HepG2 (cell line): ENCODE measurements at regions not wholly inside any gene's neighbourhood (a gene's known extent, or its start where the extent isn't known, plus 50 kb on each side); places are given as distances from the start of the nearest gene placed in this dataset.
A peak's percentile ranks its signal among the peaks of the same experiment; 100 is the strongest.

Experiments used
- ATAC-seq: fragments of 200-7000 bp; cut with Tn5 transposase; 3 replicates; pipeline ENCODE4 v1.9.1; 2020; ENCODE audit warnings: mild to moderate bottlenecking, moderate library complexity
- BruUV-seq: library from RNA; stranded (reverse); fragments of 400-500 nt; replicated peaks from 2 replicates; lab custom pipeline; 2021; lab: Mats Ljungman, UMichigan
- CTCF ChIA-PET: fragments of 300-600 bp; formaldehyde crosslinking; extraction: SDS; loops from one replicate; lab custom pipeline; 2021; ENCODE audit warnings: low total read pairs, inconsistent platforms, low intra/inter-chr PET ratio; lab: Yijun Ruan, JAX
- POLR2A ChIA-PET: fragments of 350-600 bp; sonication (Branson Sonifier 250); formaldehyde crosslinking; loops from one replicate; lab custom pipeline; 2020; ENCODE audit warnings: antibody characterized with exemption, inconsistent platforms; lab: Yijun Ruan, JAX
- DNase-seq: peaks from one replicate; pipeline ENCODE4 v3.0.0-alpha.2; 2015; ENCODE audit warnings: low spot score
- FAIRE-seq: peaks from 3 replicates; lab custom pipeline; 2011; peaks lifted over from hg19 to GRCh38; lab: Jason Lieb, UNC
- H2AFZ ChIP-seq: one replicate; pipeline ENCODE4 v1.6.1; 2011; ENCODE audit warnings: low read length, inconsistent platforms
- H3K27ac ChIP-seq: fragments of 300-600 bp; 3 replicates; pipeline ENCODE4 v1.8.0; 2011; ENCODE audit warnings: mixed run types, mild to moderate bottlenecking, mixed read lengths, low read length, inconsistent platforms; ENCODE audit not compliant: insufficient read depth; ENCODE audit errors: extremely low read length
- H3K27me3 ChIP-seq, 2 experiments: fragments of 200-600 bp in 1 of 2; 2 replicates in 1 of 2; 3 replicates in 1 of 2; pipeline versions ENCODE4 v1.6.0 to v1.8.0; 2011; ENCODE audit warnings: low read length in 2 of 2, mild to moderate bottlenecking in 2 of 2, moderate library complexity in 2 of 2, inconsistent platforms in 1 of 2; ENCODE audit not compliant: insufficient read depth in 2 of 2, control insufficient read depth in 1 of 2
- H3K36me3 ChIP-seq, 2 experiments: fragments of 200-600 bp in 1 of 2; replicated peaks in 1 of 2; 2 replicates in 1 of 2; 3 replicates in 1 of 2; pipeline versions ENCODE4 v1.5.1 to v1.8.0; 2011; ENCODE audit warnings: low read length in 2 of 2, inconsistent platforms in 1 of 2; ENCODE audit not compliant: insufficient read depth in 2 of 2, control insufficient read depth in 1 of 2
- H3K4me1 ChIP-seq: 2 replicates; pipeline ENCODE4 v1.5.1; 2012; ENCODE audit warnings: low read length, inconsistent platforms; ENCODE audit not compliant: insufficient read depth
- H3K4me2 ChIP-seq: 2 replicates; pipeline ENCODE4 v1.6.0; 2011; ENCODE audit warnings: low read depth, low read length, inconsistent platforms
- H3K4me3 ChIP-seq, 3 experiments: fragments of 200-600 bp in 1 of 3; sonication (generic), shearing (Covaris generic) in 1 of 3; replicated peaks in 1 of 3; 2 replicates each; pipeline ENCODE4 v1.5.1; 2011 to 2016; ENCODE audit warnings: low read length in 3 of 3, inconsistent platforms in 2 of 3, low read depth in 2 of 3, mild to moderate bottlenecking in 2 of 3, control low read depth in 1 of 3, mixed read lengths in 1 of 3; ENCODE audit not compliant: insufficient read depth in 1 of 3
- H3K79me2 ChIP-seq: one replicate; pipeline ENCODE4 v1.6.1; 2011; ENCODE audit warnings: low read length, inconsistent platforms; ENCODE audit not compliant: insufficient read depth
- H3K9ac ChIP-seq: 2 replicates; pipeline ENCODE4 v1.6.0; 2011; ENCODE audit warnings: mild to moderate bottlenecking, low read depth, low read length, inconsistent platforms; ENCODE audit not compliant: insufficient read depth
- H3K9me3 ChIP-seq: 2 replicates; pipeline ENCODE4 v1.5.1; 2012; ENCODE audit warnings: mild to moderate bottlenecking, low read length
- H4K20me1 ChIP-seq: 2 replicates; pipeline ENCODE4 v1.6.0; 2011; ENCODE audit warnings: inconsistent platforms, mild to moderate bottlenecking, low read length, moderate library complexity; ENCODE audit not compliant: insufficient read depth
- ATF7 ChIP-seq, 2 experiments: fragments of 450-650 bp in 1 of 2; sonication (generic) in 1 of 2; formaldehyde crosslinking in 1 of 2; IDR thresholded peaks; 2 replicates each; pipeline versions ENCODE4 v1.4.0 to v1.6.1; 2016 to 2020; ENCODE audit warnings: antibody characterized with exemption in 1 of 2, mild to moderate bottlenecking in 1 of 2, missing genetic modification reagents in 1 of 2
- EEA1 ChIP-seq: sonication (generic); formaldehyde crosslinking; IDR thresholded peaks from 2 replicates; pipeline ENCODE4 v1.5.1; 2020; ENCODE audit warnings: mild to moderate bottlenecking, missing genetic modification reagents, borderline replicate concordance
- HOXD1 ChIP-seq: sonication (generic); formaldehyde crosslinking; IDR thresholded peaks from 2 replicates; pipeline ENCODE4 v1.5.0; 2020; ENCODE audit warnings: missing genetic modification reagents
- JUNB ChIP-seq: sonication (generic); formaldehyde crosslinking; IDR thresholded peaks from 2 replicates; pipeline ENCODE4 v1.8.0; 2022; ENCODE audit warnings: missing genetic modification reagents, mild to moderate bottlenecking, borderline replicate concordance
- POLR2AphosphoS2 ChIP-seq: IDR thresholded peaks from 2 replicates; pipeline ENCODE4 v1.6.1; 2011; ENCODE audit warnings: low read depth, low read length, improper control_type of control experiment
- SMAD9 ChIP-seq: sonication (generic); formaldehyde crosslinking; IDR thresholded peaks from 2 replicates; pipeline ENCODE4 v1.5.1; 2020; ENCODE audit warnings: mild to moderate bottlenecking, missing genetic modification reagents
- THYN1 ChIP-seq: sonication (generic); formaldehyde crosslinking; IDR thresholded peaks from 2 replicates; pipeline ENCODE4 v1.8.1; 2023; ENCODE audit warnings: low read depth, mild to moderate bottlenecking, moderate library complexity, missing genetic modification reagents, borderline replicate concordance
- ZMYM3 ChIP-seq: sonication (generic); formaldehyde crosslinking; IDR thresholded peaks from 2 replicates; pipeline ENCODE4 v1.5.1; 2020; ENCODE audit warnings: mild to moderate bottlenecking, missing genetic modification reagents
- ZNF562 ChIP-seq: sonication (generic); formaldehyde crosslinking; IDR thresholded peaks from 2 replicates; pipeline ENCODE4 v1.8.0; 2022; ENCODE audit warnings: missing genetic modification reagents, borderline replicate concordance
- ZNF614 ChIP-seq: IDR thresholded peaks from 2 replicates; pipeline ENCODE4 v1.6.1; 2018; ENCODE audit warnings: missing biosample characterization, missing genetic modification reagents, inconsistent platforms, borderline replicate concordance
- ZNF674 ChIP-seq: sonication (generic); formaldehyde crosslinking; IDR thresholded peaks from 2 replicates; pipeline ENCODE4 v1.5.0; 2020; ENCODE audit warnings: low read depth, mild to moderate bottlenecking, missing genetic modification reagents
- ZNF781 ChIP-seq: sonication (generic); formaldehyde crosslinking; IDR thresholded peaks from 2 replicates; pipeline ENCODE4 v1.5.1; 2020; ENCODE audit warnings: borderline replicate concordance, mild to moderate bottlenecking, missing genetic modification reagents; ENCODE audit errors: not compliant biosample characterization
- WGBS: methylation state at CpG from one replicate; pipeline ENCODE4 v1.1.6; 2017; ENCODE audit warnings: low lambda C conversion rate; 5-methylcytosine and 5-hydroxymethylcytosine counted together
- in situ Hi-C: cut with HindIII; loops from 2 replicates; pipeline ENCODE4 v1.10.0; 2017; ENCODE audit warnings: low pct_unique_long_range_greater_than_20kb; ENCODE audit not compliant: extremely low pct_ligation_motif_present
- intact Hi-C: fragments of 100-400 bp; cut with micrococcal nuclease; formaldehyde crosslinking; loops from one replicate; pipeline ENCODE4 v1.10.0; 2022; ENCODE audit not compliant: unreplicated experiment
- TF ChIP-seq, protein P1 (sequence below): sonication (generic); formaldehyde crosslinking; IDR thresholded peaks from 2 replicates; pipeline ENCODE4 v1.8.1; 2023; ENCODE audit warnings: missing genetic modification reagents, inconsistent platforms, borderline replicate concordance

DNA sequence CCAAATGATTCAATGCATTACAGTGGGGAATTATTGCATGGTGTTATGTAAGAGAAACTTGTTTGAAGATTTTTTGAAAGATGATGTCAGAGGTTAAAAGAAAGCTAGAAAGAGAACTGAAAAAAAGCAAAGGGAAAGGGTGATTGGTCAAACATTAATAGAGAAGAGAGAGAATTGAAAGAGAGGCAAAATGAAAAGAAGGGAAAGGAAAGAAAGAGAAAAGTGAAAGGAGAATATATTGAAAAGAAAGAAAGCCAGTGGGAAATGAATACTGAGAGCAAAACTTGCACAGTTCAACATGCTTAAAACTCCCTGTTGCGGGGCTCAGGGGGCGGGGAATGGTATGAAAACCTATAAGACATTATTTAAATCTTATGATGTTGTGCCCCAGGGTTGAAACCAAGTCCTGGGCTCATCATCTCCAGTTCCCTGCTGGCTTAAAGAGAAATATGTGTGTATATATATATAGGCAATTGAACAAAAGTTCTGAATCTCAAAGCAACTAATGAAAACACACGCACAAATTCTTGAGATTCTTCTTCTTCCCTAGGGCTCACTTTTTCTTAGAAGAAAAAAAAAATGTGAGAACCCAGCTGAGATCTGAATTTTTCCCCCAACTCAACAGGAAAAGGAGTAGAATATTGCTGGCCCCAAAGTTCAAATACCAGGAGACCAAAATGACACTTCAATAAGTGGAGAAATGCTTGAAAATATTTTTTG, 2045.9 kb upstream of the CELF4 start:
- H3K27ac ChIP-seq, result no peak overlapping the region
- POLR2A ChIA-PET, result no interaction called here
- BruUV-seq, result no TSS peak

DNA sequence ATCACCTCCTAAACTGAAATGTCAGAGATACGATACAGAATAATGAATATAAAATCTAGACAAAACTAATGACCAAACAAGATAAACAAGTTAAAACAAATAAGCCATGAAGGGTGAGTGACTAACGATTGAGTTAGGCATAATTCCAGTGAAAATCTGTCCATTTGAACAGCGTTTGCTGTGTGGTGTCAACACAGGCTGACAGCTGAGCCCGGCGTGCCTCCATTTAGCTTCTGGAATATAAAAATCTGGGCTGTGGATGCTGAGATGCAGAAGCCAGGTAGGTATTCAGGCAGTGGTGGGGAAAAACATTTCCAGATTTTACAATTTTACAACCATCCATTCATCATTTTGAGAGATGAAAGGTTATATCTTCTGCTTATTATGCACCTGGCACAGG, 2041.4 kb upstream of the CELF4 start:
- Histone ChIP-seq H3K4me3 (no peak overlapping the region), H3K4me2 (no peak overlapping the region), H3K36me3 (no peaks in the 10 kb centered on the region), H4K20me1 (no peaks in the 10 kb centered on the region), H3K4me1 (peaks cover 6% of the 10 kb centered on the region; the same call in 1 of the 2 replicates), H3K9ac (no peak overlapping the region), H3K9me3 (no peaks in the 10 kb centered on the region), H3K27me3 (no peaks in the 10 kb centered on the region), H3K27ac (no peak overlapping the region), H2AFZ (no peak overlapping the region), H3K79me2 (no peaks in the 10 kb centered on the region)
- no peak for ATAC-seq
- DNase-seq, result no peak
- no peak for FAIRE-seq
- in situ Hi-C loops (no loop called here), intact Hi-C loops (no loop called here)
- ChIA-PET POLR2A (no interaction called here), CTCF (no interaction called here)
- TF ChIP-seq ZNF674 (CRISPR knock-in tag), result no peak
- TF ChIP-seq ZNF562, result no peak
- TF ChIP-seq SMAD9 (CRISPR knock-in tag), result no peak
- no peak for TF ChIP-seq THYN1 (CRISPR knock-in tag)
- TF ChIP-seq JUNB (CRISPR knock-in tag), result no peak
- TF ChIP-seq ZMYM3 (CRISPR knock-in tag), result no peak
- TF ChIP-seq, protein P1, sequence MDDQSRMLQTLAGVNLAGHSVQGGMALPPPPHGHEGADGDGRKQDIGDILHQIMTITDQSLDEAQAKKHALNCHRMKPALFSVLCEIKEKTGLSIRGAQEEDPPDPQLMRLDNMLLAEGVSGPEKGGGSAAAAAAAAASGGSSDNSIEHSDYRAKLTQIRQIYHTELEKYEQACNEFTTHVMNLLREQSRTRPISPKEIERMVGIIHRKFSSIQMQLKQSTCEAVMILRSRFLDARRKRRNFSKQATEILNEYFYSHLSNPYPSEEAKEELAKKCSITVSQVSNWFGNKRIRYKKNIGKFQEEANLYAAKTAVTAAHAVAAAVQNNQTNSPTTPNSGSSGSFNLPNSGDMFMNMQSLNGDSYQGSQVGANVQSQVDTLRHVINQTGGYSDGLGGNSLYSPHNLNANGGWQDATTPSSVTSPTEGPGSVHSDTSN (CRISPR knock-in tag), result no peak
- no peak for TF ChIP-seq EEA1 (CRISPR knock-in tag)
- no peak for TF ChIP-seq ZNF781
- no peak for TF ChIP-seq HOXD1
- no peak for TF ChIP-seq POLR2AphosphoS2
- no TSS peak for BruUV-seq
- 96% methylated on average over 5 of the region's 5 CpGs for whole genome bisulfite sequencing

More for the DNA sequence above, 2045.9 kb upstream of the CELF4 start:
- in situ Hi-C loops (no loop called here), intact Hi-C loops (no loop called here)
- Histone ChIP-seq H3K27me3 (no peaks in the 10 kb centered on the region), H3K4me1 (peaks cover 6% of the 10 kb centered on the region; the same call in 1 of the 2 replicates), H2AFZ (no peak overlapping the region), H3K9ac (no peak overlapping the region), H3K4me2 (no peak overlapping the region), H3K36me3 (no peaks in the 10 kb centered on the region; a peak in 1 of 5 replicates), H3K79me2 (no peaks in the 10 kb centered on the region), H4K20me1 (no peaks in the 10 kb centered on the region), H3K4me3 (no peak overlapping the region), H3K9me3 (no peaks in the 10 kb centered on the region)
- DNase-seq (no peak), FAIRE-seq (no peak), ATAC-seq (no peak)
- TF ChIP-seq ATF7 (IDR thresholded peaks at IDR 0.05) (peak; percentile 37; the same call in 1 of the 2 replicates), ATF7 (CRISPR knock-in tag; IDR thresholded peaks at IDR 0.05) (no peak), ZNF614 (CRISPR knock-in tag) (no peak), THYN1 (CRISPR knock-in tag) (no peak)
- CTCF ChIA-PET, result no interaction called here
- WGBS, result 97% methylated on average over 3 of the region's 3 CpGs
